SJCRH30 (cell line): ENCODE measurements at regions not wholly inside any gene's neighbourhood (a gene's known extent, or its start where the extent isn't known, plus 50 kb on each side); places are given as distances from the start of the nearest gene placed in this dataset.
"Not testable (repeated sequence)": the region's sequence is repeated elsewhere in the genome, so short reads cannot be mapped to it uniquely, and the experiment has no call there.

Source experiments
- DNase-seq, 2 experiments: peaks; one replicate each; pipeline ENCODE4 v3.0.0-alpha.2; 2015 to 2020
- H3K27ac ChIP-seq: fragments of 250-450 bp; sonication (Bioruptor Pico); 2 replicates; pipeline ENCODE4 v1.5.1; 2020; ENCODE audit warnings: mild to moderate bottlenecking, moderate library complexity
- H3K27me3 ChIP-seq: fragments of 250-450 bp; sonication (Bioruptor Pico); 2 replicates; pipeline ENCODE4 v1.5.1; 2020; ENCODE audit warnings: mild to moderate bottlenecking, moderate library complexity
- H3K36me3 ChIP-seq: fragments of 250-450 bp; sonication (Bioruptor Pico); 2 replicates; pipeline ENCODE4 v1.5.1; 2020; ENCODE audit warnings: mild to moderate bottlenecking, moderate library complexity
- H3K4me1 ChIP-seq: fragments of 250-450 bp; sonication (Bioruptor Pico); 2 replicates; pipeline ENCODE4 v1.5.1; 2020; ENCODE audit warnings: mild to moderate bottlenecking, moderate library complexity
- H3K4me3 ChIP-seq: fragments of 250-450 bp; sonication (Bioruptor Pico); 2 replicates; pipeline ENCODE4 v1.5.1; 2020; ENCODE audit warnings: mild to moderate bottlenecking, moderate library complexity
- H3K9me3 ChIP-seq: fragments of 250-450 bp; sonication (Bioruptor Pico); replicated peaks from 2 replicates; pipeline ENCODE4 v1.5.1; 2020; ENCODE audit warnings: mild to moderate bottlenecking, moderate library complexity

DNA sequence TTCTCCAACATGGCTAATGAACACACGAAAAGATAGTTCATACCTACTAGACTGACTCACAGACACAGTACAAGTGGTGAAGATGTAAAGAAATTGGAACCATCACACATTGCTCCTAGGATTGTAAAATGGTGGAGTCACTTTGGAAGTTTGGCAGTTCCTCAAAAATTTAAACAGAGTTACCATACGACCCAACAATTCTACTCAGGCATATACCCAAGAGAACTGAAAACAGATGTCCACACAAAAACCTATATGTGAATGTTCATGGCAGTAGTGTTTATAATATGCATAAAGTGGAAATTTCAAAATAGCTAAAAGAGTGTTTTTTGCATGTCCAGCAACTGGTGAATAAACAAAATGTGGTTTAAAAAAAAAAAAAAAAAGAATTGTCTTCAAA lies 332.6 kb downstream of the PLPP3 start:
- H3K36me3 ChIP-seq, H3K27me3 ChIP-seq, DNase-seq, H3K27ac ChIP-seq, H3K4me3 ChIP-seq, H3K4me1 ChIP-seq, H3K9me3 ChIP-seq: not testable (repeated sequence)

DNA sequence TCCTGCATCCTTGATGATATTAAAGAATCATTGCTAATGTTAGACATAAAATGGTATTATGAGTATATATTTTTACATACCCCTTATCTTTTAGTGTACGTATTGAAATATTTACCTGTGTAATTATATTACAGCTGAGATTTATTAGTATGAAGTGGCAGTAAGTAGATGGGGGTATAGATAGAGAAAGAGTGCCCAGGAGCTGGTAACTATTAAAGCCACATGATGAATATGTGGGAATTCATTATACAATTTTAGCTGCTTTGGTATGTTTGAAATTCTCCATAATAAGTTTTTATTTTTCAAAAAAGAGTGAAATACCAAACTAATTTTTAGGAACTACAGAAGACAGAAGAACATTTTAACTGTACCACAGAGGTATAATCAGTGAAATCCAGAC lies 339.0 kb downstream of the PLPP3 start:
- no peaks in the 10 kb centered on the region for H3K36me3 ChIP-seq
- no peaks in the 10 kb centered on the region for H3K27me3 ChIP-seq
- no peak for DNase-seq
- no peaks in the 10 kb centered on the region for H3K4me1 ChIP-seq
- H3K27ac ChIP-seq, result no peak overlapping the region
- no peak overlapping the region for H3K4me3 ChIP-seq
- no peaks in the 10 kb centered on the region for H3K9me3 ChIP-seq

DNA sequence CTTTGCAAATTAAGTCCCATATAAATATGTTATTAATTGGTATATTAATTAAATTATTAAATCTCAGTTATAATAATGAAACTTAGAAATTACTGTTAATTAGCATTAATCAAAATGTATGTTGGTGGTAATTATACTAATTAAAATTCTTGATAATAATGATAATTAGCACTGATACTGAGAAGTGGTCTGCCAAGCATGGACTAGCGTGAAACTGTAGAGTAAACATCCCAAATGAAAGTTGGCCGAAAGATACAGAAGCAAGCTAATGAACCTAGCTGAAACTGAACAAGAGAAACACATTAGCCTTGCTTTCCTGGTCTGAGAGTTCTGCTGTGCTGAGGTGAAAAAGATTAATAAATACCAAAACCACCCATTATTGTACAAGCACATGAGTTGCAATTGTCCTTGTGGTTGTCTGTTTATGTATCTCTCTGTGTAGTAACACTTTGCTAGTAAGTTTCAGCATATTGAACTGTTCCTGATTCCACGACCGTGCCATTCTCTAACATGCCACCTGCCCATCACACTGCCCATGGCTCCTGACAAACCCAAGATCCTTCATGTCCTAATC lies 341.8 kb downstream of the PLPP3 start:
- DNase-seq, result no peak
- Histone ChIP-seq H3K27me3 (no peaks in the 10 kb centered on the region), H3K27ac (no peak overlapping the region), H3K9me3 (no peaks in the 10 kb centered on the region), H3K36me3 (no peaks in the 10 kb centered on the region), H3K4me3 (no peak overlapping the region), H3K4me1 (no peaks in the 10 kb centered on the region)

DNA sequence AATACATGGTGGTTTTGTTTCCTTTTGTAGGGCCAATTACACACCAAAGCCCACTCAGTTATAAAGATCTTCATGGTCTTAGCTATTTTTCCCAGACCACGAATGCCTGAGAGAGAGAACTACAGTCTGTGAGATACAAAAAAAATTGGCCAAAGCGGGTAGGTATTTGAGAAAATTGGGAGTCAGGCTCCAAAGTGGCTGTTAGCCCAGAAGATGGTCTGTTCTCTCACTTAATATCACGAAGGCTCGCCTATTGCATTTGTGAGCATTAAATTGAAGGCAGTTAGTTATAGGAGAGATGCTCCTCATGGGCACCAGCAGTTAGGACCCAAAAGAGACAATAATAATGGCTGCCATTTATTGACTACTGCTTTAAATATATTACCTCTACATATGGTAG lies 342.7 kb downstream of the PLPP3 start:
- Histone ChIP-seq H3K36me3 (no peaks in the 10 kb centered on the region), H3K27ac (no peak overlapping the region), H3K4me3 (no peak overlapping the region), H3K9me3 (no peaks in the 10 kb centered on the region), H3K4me1 (no peaks in the 10 kb centered on the region), H3K27me3 (no peaks in the 10 kb centered on the region)
- no peak for DNase-seq

DNA sequence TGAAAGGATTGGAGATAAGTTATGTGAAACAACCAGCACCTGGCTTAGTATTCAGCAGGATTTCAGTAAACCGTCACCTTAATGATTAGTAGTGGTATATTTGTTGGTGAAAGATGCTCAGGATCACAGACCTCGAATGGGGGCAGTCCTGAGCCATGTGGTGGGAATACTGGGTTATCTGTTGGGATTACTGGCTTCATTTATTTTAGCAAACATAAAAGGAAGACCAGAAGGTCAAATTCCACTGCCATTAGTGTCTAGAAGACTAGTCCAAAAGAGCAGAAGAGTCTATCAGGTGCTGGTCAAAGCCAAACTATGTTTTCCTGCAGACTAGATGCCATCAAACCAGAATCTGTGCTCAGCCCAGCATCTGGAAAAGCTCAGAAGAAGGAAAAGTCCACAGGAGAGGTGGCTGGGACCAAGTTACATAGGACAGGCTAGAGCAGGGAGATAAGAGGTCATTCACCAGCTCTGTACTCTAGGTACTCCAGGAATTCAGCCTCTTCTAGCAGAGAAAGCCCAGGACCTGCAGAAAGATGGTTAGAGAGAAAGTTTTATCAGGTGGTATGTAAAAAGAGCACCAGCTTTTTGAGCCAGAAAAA lies 343.4 kb downstream of the PLPP3 start:
- Histone ChIP-seq H3K9me3 (no peaks in the 10 kb centered on the region), H3K27ac (no peak overlapping the region), H3K4me1 (no peaks in the 10 kb centered on the region), H3K4me3 (no peak overlapping the region), H3K36me3 (no peaks in the 10 kb centered on the region), H3K27me3 (no peaks in the 10 kb centered on the region)
- no peak for DNase-seq

DNA sequence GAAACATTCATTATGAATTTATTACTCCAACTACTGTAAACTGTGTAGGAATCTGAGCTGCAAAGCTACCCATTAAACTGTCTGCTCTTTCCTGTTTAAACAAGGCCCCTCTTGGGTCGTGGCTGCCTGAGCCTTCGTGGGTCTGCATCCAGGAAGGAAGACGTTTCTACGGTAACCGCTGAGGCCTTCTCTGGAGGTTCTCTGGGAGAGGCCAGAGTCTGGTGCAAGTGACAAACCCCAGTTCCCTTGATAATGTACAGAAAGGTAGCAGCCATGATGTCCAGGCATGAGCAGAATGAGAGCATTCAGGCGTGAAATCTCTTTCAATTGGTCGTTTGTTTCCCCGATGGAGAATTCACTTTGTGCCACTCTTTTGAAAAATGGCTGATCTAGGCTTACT lies 350.2 kb downstream of the PLPP3 start:
- Histone ChIP-seq H3K27ac (no peak overlapping the region), H3K27me3 (0 out of 2 replicates have a peak, but pooled peaks cover 3% of the 10 kb centered on the region), H3K9me3 (no peaks in the 10 kb centered on the region), H3K4me3 (no peak overlapping the region), H3K4me1 (no peaks in the 10 kb centered on the region), H3K36me3 (no peaks in the 10 kb centered on the region)
- no peak for DNase-seq

DNA sequence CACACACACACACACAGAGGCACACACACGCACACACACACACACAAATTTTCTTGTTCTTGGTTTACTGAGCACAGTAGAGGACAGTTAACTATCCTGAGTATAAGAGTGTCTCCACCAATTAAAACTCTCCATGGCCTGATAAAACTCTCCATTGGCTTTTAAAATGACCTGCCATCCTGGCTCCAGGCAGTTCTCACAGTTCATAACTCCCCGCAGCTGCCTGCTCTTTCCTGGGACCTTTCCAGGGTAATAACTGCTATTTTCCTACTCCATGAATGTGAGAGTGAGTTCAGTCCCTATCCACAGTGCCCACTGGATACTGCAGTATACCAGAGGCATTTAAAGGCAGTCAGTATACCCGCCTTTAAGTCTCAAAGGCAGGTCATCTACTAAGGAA lies 351.5 kb downstream of the PLPP3 start:
- H3K27ac ChIP-seq, result no peak overlapping the region

DNA sequence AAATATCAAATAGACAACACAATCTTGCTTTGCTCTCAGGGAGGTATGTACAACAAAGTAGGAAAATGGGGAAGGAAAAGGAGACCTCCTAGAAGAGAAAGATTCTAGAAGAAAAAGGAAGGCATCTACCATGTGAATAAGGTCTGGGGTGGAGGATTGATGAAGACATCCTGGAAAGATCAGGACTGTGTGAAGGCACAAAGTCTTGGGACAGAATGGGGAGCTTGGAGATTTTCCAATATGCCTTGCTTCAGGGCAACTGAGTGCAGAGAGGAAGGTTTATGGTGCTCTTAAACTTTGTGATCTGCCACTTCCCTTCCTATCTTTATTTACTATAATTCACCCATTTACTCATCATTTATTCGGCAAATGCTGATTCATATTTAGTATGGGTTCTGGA lies 352.0 kb downstream of the PLPP3 start:
- DNase-seq, result no peak
- Histone ChIP-seq H3K27me3 (0 out of 2 replicates have a peak, but pooled peaks cover 3% of the 10 kb centered on the region), H3K4me1 (no peaks in the 10 kb centered on the region), H3K4me3 (no peak overlapping the region), H3K9me3 (no peaks in the 10 kb centered on the region), H3K36me3 (no peaks in the 10 kb centered on the region), H3K27ac (no peak overlapping the region)

More for the DNA sequence above, 351.5 kb downstream of the PLPP3 start:
- no peaks in the 10 kb centered on the region for H3K9me3 ChIP-seq
- H3K27me3 ChIP-seq, result 0 out of 2 replicates have a peak, but pooled peaks cover 3% of the 10 kb centered on the region
- H3K36me3 ChIP-seq, result no peaks in the 10 kb centered on the region
- no peaks in the 10 kb centered on the region for H3K4me1 ChIP-seq
- no peak for DNase-seq
- no peak overlapping the region for H3K4me3 ChIP-seq

DNA sequence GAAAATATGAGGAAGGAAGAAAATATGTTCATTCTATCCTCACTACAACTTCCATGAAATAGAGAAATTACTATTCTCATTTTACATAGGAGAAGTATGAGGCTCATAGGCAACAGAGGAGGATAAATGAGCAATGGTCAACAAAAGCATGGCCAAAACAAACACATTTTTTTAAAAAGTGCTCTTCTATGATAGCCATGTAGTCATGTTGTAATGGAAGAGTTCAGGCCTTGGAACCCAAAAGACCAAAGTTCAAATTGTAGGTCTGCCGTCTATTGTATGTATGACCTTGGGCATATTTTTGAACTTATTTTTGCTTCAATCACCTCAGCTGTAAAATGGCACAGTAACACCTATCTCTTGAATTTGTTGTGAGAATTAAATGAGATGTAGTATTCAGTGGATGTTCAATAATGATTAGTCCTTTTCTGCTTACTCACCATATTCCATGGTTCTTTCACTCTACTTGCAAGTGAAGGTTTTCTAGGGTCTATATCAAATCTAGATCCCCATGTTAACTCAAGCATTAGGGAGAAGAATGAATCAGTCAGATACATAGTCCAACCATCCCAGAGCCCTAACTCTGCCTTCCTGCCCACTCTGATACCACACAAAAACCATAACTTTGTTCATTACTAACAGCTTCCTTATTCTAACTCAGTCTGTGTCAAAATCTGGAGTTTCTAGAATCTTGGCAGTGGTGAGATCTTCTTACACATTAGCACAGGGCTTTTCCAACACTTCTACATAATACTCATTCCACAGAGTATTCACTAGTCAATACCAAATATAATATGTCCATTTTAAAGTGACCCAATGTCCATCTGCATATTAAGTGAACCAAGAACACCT lies 353.2 kb downstream of the PLPP3 start:
- Histone ChIP-seq H3K36me3 (no peaks in the 10 kb centered on the region), H3K4me3 (no peak overlapping the region), H3K9me3 (no peaks in the 10 kb centered on the region), H3K27me3 (0 out of 2 replicates have a peak, but pooled peaks cover 3% of the 10 kb centered on the region), H3K4me1 (no peaks in the 10 kb centered on the region), H3K27ac (no peak overlapping the region)
- no peak for DNase-seq

DNA sequence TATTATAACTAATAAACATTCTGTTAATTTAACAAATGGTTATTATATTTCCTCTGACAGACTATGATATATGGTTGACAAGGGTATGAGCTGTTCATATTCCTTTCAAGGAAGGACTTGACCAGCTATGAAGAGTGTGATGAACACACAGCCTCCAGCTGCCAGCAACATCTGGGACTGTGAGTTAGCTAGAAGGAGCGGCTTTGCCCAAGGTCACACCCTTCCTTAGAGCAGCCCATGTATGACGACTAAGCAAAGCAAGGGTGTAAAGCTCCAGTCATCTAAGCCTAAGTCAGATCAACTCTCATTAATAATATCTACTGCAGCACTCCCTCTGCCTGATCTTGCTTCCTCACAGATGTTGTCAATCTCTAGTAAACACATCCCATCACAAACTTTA lies 355.4 kb downstream of the PLPP3 start:
- Histone ChIP-seq H3K4me3 (no peak overlapping the region), H3K9me3 (no peaks in the 10 kb centered on the region), H3K27ac (no peak overlapping the region), H3K36me3 (no peaks in the 10 kb centered on the region), H3K27me3 (0 out of 2 replicates have a peak, but pooled peaks cover 3% of the 10 kb centered on the region), H3K4me1 (no peaks in the 10 kb centered on the region)
- DNase-seq, result no peak

DNA sequence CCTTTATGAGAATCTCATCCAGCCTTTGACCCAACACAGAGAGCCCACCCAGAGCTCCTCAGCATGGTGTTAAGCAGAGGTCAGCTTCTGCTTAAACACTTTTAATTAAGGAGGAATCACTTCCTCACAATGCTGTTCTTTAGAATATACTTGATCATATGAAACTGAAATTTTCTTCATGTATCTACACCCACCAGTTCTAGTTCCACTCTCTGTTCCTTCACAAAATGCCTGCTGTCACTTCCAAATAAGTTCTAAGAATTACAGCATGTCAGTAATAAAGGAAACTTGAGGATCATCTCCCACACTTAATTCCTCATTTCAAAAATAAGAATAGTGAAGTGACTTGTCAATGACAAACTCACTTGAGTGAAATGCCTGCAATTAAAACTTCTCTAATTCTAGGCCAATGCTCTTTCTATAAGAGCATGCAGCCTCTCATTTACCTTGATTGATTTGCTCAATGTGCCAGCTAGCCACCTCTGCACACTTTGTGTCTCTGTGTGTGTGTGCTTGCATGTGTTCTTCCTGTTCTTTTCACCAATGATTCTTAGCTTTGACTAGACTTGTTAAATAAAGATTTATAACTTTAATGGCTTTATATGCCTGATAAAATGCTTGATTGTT lies 356.3 kb downstream of the PLPP3 start:
- H3K36me3 ChIP-seq, result no peaks in the 10 kb centered on the region
- DNase-seq, result no peak

DNA sequence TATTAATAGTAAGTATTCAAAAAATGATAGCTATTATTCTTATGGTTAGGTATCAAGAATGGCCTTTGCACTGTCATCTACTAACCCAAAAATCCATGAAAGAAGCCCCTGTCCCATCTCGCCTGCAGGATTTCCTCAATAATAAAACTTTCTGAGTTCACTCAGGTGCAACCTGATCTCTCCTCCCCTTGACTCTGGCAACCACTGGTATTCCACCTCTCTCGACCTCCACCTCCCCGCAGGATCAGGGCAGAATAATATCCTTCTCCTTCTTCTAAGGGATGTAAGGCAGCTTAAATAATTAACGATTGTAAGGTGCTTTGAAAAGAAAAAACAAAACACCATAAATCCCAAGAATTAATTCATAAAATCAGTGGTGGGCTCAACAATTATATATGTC lies 359.3 kb downstream of the PLPP3 start:
- H3K36me3 ChIP-seq, result no peaks in the 10 kb centered on the region
- H3K4me1 ChIP-seq, result no peaks in the 10 kb centered on the region
- DNase-seq, result no peak
- no peak overlapping the region for H3K27ac ChIP-seq
- H3K4me3 ChIP-seq, result no peak overlapping the region
- H3K9me3 ChIP-seq, result no peaks in the 10 kb centered on the region
- no peaks in the 10 kb centered on the region for H3K27me3 ChIP-seq

More for the DNA sequence above, 356.3 kb downstream of the PLPP3 start:
- H3K4me3 ChIP-seq, result no peak overlapping the region
- H3K9me3 ChIP-seq, result no peaks in the 10 kb centered on the region
- no peaks in the 10 kb centered on the region for H3K27me3 ChIP-seq
- no peak overlapping the region for H3K27ac ChIP-seq
- H3K4me1 ChIP-seq, result no peaks in the 10 kb centered on the region

DNA sequence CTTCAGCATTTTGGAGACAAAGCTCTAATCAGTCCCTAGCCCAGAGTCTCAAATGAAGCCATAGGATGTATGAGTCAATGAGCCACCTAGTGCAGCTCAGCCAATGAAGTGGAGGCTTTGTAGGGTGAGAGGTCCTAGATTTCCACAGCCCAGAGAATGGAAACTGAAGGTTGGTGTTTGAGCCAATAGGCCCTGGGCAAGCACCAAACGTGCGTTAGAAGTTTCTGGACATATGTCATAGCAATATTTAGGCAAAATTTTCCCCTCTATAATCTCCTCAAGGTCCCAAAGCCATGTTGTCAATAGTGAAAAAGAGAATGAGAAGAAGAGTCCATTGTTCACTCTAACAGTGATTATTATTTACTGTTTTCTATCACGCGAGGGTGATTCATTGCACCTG lies 361.3 kb downstream of the PLPP3 start:
- Histone ChIP-seq H3K27me3 (no peaks in the 10 kb centered on the region), H3K36me3 (no peaks in the 10 kb centered on the region), H3K4me3 (no peak overlapping the region), H3K4me1 (no peaks in the 10 kb centered on the region), H3K9me3 (no peaks in the 10 kb centered on the region), H3K27ac (no peak overlapping the region)
- DNase-seq, result no peak

DNA sequence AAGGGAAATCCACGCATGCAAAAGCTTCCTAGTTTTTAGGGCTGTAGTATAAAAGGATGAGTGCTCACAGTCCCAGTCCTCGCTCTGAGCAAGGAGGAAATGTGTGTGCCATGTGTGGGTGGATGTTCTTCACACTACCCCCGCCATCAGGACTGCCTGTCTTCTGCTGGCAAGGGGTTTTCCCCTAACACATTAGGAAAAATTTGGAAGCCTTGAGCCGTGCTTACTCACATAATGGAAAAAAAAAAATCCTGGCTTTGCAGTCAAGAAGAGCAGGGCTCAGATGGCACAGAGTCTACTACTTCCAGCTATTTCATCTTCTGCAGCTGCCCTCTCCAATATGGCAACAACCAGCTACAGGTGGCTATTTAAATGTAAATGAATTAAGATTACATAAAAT lies 363.1 kb downstream of the PLPP3 start:
- Histone ChIP-seq H3K27me3 (no peaks in the 10 kb centered on the region), H3K4me3 (no peak overlapping the region), H3K27ac (no peak overlapping the region), H3K4me1 (no peaks in the 10 kb centered on the region), H3K36me3 (no peaks in the 10 kb centered on the region), H3K9me3 (no peaks in the 10 kb centered on the region)
- no peak for DNase-seq

DNA sequence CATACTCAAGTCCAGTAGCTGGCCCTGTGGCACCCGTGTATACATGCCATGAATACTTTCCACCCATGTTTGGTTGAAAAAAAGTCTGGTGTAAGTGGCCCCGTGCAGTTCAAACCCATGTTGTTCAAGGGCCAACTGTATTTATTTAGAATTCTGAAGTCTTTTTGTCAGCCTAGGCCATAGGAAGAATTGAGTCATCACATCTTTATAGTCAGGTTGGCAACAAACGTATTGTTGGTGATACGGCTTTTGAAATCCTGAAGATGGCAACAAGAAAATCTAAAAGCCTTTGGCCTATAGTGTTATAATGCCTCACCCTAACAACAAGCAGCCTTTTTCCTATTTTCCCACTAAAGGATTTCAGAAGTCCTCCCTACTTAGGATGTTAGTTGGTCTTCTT lies 363.6 kb downstream of the PLPP3 start:
- H3K36me3 ChIP-seq, result no peaks in the 10 kb centered on the region
- H3K9me3 ChIP-seq, result no peaks in the 10 kb centered on the region
- no peaks in the 10 kb centered on the region for H3K27me3 ChIP-seq
- H3K4me3 ChIP-seq, result no peak overlapping the region
- no peaks in the 10 kb centered on the region for H3K4me1 ChIP-seq
- H3K27ac ChIP-seq, result no peak overlapping the region
- DNase-seq, result no peak
